ENCODE measurements at regions not wholly inside any gene's neighbourhood (a gene's known extent, or its start where the extent isn't known, plus 50 kb on each side); places are given as distances from the start of the nearest gene placed in this dataset.
A peak's percentile ranks its signal among the peaks of the same experiment; 100 is the strongest.

DNA sequence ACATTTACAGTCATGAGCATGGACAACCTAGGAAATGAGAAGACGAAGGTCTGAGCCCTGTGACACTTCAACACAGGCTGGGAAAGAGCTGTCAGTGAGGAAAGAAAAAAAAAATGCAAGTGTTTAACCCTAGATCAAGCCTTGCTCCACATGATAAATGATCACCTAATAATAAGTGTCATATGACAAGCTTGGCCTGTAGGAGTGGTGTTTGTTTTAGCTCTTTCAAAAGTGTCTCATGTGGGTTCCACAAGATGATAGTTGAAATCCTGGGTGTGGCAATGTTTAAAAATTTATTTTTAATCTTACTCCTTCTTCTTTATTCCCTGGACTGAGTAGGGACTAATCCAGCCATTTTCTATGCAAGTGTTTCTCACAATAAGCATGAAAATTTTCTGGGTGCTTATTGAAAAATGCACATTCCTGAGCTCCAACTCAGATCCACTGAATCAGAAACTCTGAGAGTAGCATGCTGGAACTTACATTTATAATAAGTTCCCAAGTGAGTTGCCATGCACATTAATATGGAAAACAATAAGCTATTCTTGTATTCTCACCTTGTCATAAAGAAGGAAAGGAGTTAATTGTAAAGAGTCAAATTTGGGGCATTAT is 138.3 kb downstream of the AREG start:
- TF ChIP-seq, protein P1, sequence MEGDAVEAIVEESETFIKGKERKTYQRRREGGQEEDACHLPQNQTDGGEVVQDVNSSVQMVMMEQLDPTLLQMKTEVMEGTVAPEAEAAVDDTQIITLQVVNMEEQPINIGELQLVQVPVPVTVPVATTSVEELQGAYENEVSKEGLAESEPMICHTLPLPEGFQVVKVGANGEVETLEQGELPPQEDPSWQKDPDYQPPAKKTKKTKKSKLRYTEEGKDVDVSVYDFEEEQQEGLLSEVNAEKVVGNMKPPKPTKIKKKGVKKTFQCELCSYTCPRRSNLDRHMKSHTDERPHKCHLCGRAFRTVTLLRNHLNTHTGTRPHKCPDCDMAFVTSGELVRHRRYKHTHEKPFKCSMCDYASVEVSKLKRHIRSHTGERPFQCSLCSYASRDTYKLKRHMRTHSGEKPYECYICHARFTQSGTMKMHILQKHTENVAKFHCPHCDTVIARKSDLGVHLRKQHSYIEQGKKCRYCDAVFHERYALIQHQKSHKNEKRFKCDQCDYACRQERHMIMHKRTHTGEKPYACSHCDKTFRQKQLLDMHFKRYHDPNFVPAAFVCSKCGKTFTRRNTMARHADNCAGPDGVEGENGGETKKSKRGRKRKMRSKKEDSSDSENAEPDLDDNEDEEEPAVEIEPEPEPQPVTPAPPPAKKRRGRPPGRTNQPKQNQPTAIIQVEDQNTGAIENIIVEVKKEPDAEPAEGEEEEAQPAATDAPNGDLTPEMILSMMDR (IDR thresholded peaks at IDR 0.05; ENCODE audit: low read depth, low read length), result no peak
- H3K4me3 ChIP-seq (replicated peaks in 1 of 2; ENCODE audit: low read depth in 2 of 2, low read length in 2 of 2), result no peak overlapping the region
- peak; percentile 10 to 58 for DNase-seq (ENCODE audit: low read depth in 2 of 2)

DNA sequence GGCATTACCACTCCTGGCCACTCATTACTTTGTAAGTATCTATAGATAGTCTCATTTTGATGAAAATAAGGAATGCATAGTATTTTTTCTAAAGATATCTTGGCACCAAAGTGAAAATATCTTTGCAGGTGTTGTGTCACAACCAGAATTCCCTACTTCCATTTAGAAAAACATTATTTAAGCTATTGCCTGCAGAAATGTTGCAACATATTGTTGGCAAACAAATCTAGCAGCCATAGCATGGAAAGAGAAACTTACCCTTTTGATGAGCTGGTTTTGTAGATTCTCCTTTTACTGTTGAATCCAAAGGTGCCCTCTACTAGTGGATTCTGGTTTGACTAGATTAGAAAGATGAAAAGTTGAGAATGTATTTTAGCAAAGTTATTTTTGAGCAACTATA is 138.8 kb downstream of the AREG start:
- TF ChIP-seq, protein P1 (IDR thresholded peaks at IDR 0.05; ENCODE audit: low read depth, low read length), result no peak
- no peak overlapping the region for H3K4me3 ChIP-seq (replicated peaks in 1 of 2; ENCODE audit: low read depth in 2 of 2, low read length in 2 of 2)
- peak; percentile 2 to 23 for DNase-seq (ENCODE audit: low read depth in 2 of 2)

DNA sequence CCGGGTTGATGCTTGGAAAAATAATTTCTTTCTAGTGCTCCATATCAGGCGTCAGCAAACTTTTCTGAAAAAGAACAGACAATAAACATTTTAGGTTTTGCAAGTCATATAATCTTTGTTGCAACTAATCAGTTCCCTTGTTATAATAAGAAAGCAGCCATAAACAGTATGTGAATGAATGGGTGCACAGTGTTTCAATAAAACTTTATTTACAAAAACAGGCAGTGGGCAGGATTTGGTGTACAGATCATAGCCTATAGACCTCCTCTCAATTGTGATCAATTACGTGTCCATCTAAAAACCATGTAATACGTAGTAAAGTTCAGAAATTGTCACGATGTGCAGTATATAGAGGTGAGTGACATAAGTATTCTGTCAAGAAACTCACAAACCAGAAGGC is 143.4 kb downstream of the AREG start:
- TF ChIP-seq, protein P1 (IDR thresholded peaks at IDR 0.05; ENCODE audit: low read depth, low read length), result no peak

DNA sequence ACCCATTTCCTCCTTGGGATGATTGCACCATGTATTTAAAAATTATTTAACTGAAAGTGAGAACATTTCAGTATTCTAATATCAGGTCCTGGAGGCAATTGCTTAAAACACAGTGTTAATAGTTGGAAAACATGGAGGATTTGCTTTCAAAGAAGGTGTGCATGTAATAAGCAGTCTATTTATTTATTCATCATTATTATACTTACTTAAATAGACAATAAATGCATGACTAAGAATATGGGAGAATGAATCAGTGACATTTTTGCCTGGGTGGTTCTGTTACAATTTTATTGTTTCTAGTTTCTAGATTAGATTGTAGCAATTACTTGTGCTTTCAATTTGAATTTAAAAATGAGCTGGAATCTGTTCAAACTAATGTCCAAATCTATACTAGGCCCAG is 145.5 kb downstream of the AREG start:
- DNase-seq (ENCODE audit: low read depth in 2 of 2), result peak in 1 of 2 donors; percentile 9
- no peak overlapping the region for H3K4me3 ChIP-seq (replicated peaks in 1 of 2; ENCODE audit: low read depth in 2 of 2, low read length in 2 of 2)
- TF ChIP-seq, protein P1 (IDR thresholded peaks at IDR 0.05; ENCODE audit: low read depth, low read length), result no peak

More for the DNA sequence above, 143.4 kb downstream of the AREG start:
- no peak for DNase-seq (ENCODE audit: low read depth in 2 of 2)
- H3K4me3 ChIP-seq (replicated peaks in 1 of 2; ENCODE audit: low read depth in 2 of 2, low read length in 2 of 2), result no peak overlapping the region

DNA sequence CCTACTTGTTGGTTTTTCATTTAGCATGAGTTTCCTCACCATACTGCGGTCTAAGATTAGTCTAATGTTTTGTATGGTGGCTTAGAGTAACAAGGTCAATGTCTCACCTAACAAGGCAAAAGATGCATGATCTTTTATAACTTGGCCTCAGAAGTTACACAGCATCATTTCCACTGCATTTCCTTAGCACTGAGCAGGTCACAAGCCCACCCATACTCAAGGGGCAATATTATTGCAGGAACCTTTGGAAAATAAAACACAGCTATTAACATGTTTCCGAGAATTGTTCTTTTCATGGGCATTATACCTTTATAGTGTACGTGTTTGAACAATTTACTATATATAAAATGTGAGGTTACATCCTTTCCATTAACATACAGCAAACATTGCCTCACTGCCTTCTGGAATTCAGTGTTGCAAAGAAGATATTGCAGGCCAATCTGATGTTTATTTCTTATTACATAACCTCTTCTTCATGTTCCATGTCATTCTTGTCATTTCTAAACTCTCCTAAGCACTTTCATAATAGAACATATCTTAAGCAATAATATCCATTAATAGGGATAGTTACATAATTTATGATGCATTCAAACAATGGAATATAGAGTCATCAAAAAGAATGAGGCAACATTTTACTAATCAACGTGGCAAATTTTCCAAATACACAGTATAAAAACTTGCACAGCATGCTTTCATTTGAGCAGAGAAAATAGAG is 153.8 kb downstream of the AREG start:
- no peak overlapping the region for H3K4me3 ChIP-seq (replicated peaks in 1 of 2; ENCODE audit: low read depth in 2 of 2, low read length in 2 of 2)
- TF ChIP-seq, protein P1 (IDR thresholded peaks at IDR 0.05; ENCODE audit: low read depth, low read length), result no peak
- DNase-seq (ENCODE audit: low read depth in 2 of 2), result peak; percentile 32 to 73

DNA sequence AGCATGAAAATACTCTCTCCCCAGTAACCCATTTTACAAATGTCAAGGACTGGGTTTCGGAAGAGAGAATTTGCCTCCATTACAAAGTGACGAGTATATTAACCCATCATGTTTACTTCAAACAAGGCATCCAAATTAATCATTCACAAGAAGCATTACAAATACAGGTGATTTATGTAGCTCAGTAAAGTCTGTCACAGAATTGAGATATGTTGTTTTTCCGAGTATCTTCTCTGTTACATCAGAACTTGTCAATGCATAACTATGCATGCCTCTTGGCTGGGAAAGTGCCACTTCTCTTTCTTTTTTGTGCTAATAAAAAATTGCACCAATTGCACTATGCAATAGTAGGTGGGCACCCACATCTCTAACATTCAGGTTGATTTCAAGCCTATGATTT is 158.2 kb downstream of the AREG start:
- H3K4me3 ChIP-seq (replicated peaks in 1 of 2; ENCODE audit: low read depth in 2 of 2, low read length in 2 of 2), result no peak overlapping the region
- DNase-seq (ENCODE audit: low read depth in 2 of 2), result no peak
- TF ChIP-seq, protein P1 (IDR thresholded peaks at IDR 0.05; ENCODE audit: low read depth, low read length), result no peak

Data from cardiac fibroblast (primary cell).